B cell (primary cell): ENCODE measurements at regions not wholly inside any gene's neighbourhood (a gene's known extent, or its start where the extent isn't known, plus 50 kb on each side); places are given as distances from the start of the nearest gene placed in this dataset.
A peak's percentile ranks its signal among the peaks of the same experiment; 100 is the strongest.

Experiments used
- ATAC-seq: fragments of 200-7000 bp; cut with Tn5 transposase; one replicate; pipeline ENCODE4 v1.10.0; 2021; ENCODE audit warnings: low read depth, mild to moderate bottlenecking, moderate number of reproducible peaks, moderate library complexity
- CTCF ChIA-PET: fragments of 350-600 bp; sonication (Branson Sonifier 250); formaldehyde crosslinking; loops from one replicate; lab custom pipeline; 2021; ENCODE audit warnings: antibody characterized with exemption, inconsistent platforms; lab: Charles Lee
- POLR2A ChIA-PET: fragments of 350-600 bp; sonication (Branson Sonifier 250); formaldehyde crosslinking; loops from one replicate; lab custom pipeline; 2021; ENCODE audit warnings: antibody characterized with exemption; lab: Charles Lee
- DNase-seq: peaks from one replicate; pipeline ENCODE4 v3.0.0; 2013
- H2AFZ ChIP-seq: 2 replicates; pipeline ENCODE4 v1.6.1; 2012; ENCODE audit warnings: mild to moderate bottlenecking, low read depth, low read length; ENCODE audit not compliant: insufficient read depth, poor library complexity, severe bottlenecking
- H3K27ac ChIP-seq, 2 donors: 1 replicate in 1 of 2; 2 replicates in 1 of 2; pipeline ENCODE4 v1.5.1; 2012 to 2013; ENCODE audit warnings: low read length in 2 of 2, mild to moderate bottlenecking in 2 of 2, moderate library complexity in 1 of 2
- H3K27me3 ChIP-seq, 4 experiments: fragments of 200-600 bp in 1 of 4; sonication (generic) in 1 of 4; replicated peaks in 1 of 4; 1 replicate in 2 of 4; 2 replicates in 2 of 4; pipeline versions ENCODE4 v1.6.1 to v1.7.0; 2013 to 2016; ENCODE audit warnings: low read length in 3 of 4, mild to moderate bottlenecking in 2 of 4, mixed read lengths in 1 of 4, moderate library complexity in 1 of 4; ENCODE audit not compliant: insufficient read depth in 4 of 4, control insufficient read depth in 3 of 4; ENCODE audit errors: control extremely low read depth in 1 of 4
- H3K36me3 ChIP-seq, 2 experiments: replicated peaks in 1 of 2; 1 replicate in 1 of 2; 2 replicates in 1 of 2; pipeline versions ENCODE4 v1.6.1 to v1.7.1; 2013; ENCODE audit warnings: low read length in 1 of 2; ENCODE audit not compliant: insufficient read depth in 2 of 2, control insufficient read depth in 1 of 2; ENCODE audit errors: control extremely low read depth in 1 of 2, extremely low read depth in 1 of 2
- H3K4me1 ChIP-seq, 2 donors: fragments of 200-600 bp in 1 of 2; sonication (generic) in 1 of 2; 1 replicate in 1 of 2; 2 replicates in 1 of 2; pipeline versions ENCODE4 v1.5.1 to v1.6.1; 2013 to 2017; ENCODE audit warnings: low read length in 2 of 2; ENCODE audit not compliant: control insufficient read depth in 2 of 2, insufficient read depth in 2 of 2
- H3K4me2 ChIP-seq: replicated peaks from 2 replicates; pipeline ENCODE3; 2012; ENCODE audit warnings: mild to moderate bottlenecking, low read depth, low read length; ENCODE audit not compliant: poor library complexity, severe bottlenecking
- H3K4me3 ChIP-seq, 5 experiments: fragments of 200-600 bp in 1 of 5; sonication (generic) in 1 of 5; 1 replicate in 3 of 5; 2 replicates in 2 of 5; pipeline versions ENCODE4 v1.5.1 to v1.7.0; 2011 to 2016; ENCODE audit warnings: low read length in 4 of 5, mild to moderate bottlenecking in 4 of 5, low read depth in 2 of 5, control low read depth in 1 of 5, moderate library complexity in 1 of 5; ENCODE audit not compliant: insufficient read depth in 1 of 5; ENCODE audit errors: control extremely low read depth in 1 of 5, extremely low read depth in 1 of 5
- H3K79me2 ChIP-seq: fragments of 200-600 bp; sonication (generic); one replicate; pipeline ENCODE4 v1.6.0; 2016; ENCODE audit warnings: low read length; ENCODE audit not compliant: control insufficient read depth, insufficient read depth
- H3K9ac ChIP-seq: fragments of 200-600 bp; sonication (generic); 2 replicates; pipeline ENCODE4 v1.6.1; 2017; ENCODE audit warnings: mild to moderate bottlenecking, low read length, moderate library complexity
- H3K9me3 ChIP-seq, 3 donors: one replicate each; pipeline versions ENCODE4 v1.6.1 to v1.7.1; 2013; ENCODE audit warnings: low read length in 2 of 3; ENCODE audit not compliant: control insufficient read depth in 2 of 3, insufficient read depth in 1 of 3; ENCODE audit errors: control extremely low read depth in 1 of 3
- H4K20me1 ChIP-seq: 2 replicates; pipeline ENCODE4 v1.6.0; 2012; ENCODE audit warnings: mild to moderate bottlenecking, low read length; ENCODE audit not compliant: insufficient read depth, control insufficient read depth, poor library complexity, severe bottlenecking
- H3K27ac Mint-ChIP-seq: one replicate; pipeline ENCODE4 v1.8.0; 2021; ENCODE audit warnings: mixed read lengths
- H3K27me3 Mint-ChIP-seq: one replicate; pipeline ENCODE4 v1.8.0; 2021; ENCODE audit warnings: mixed read lengths
- H3K4me1 Mint-ChIP-seq: one replicate; pipeline ENCODE4 v1.8.0; 2021; ENCODE audit warnings: mixed read lengths
- H3K4me3 Mint-ChIP-seq: one replicate; pipeline ENCODE4 v1.8.0; 2021; ENCODE audit warnings: mixed read lengths
- H3K9me3 Mint-ChIP-seq: one replicate; pipeline ENCODE4 v1.8.0; 2022; ENCODE audit warnings: mixed read lengths; ENCODE audit not compliant: insufficient read depth
- CTCF ChIP-seq: fragments of 200-600 bp; IDR thresholded peaks from one replicate; pipeline ENCODE4 v1.8.0; 2022; ENCODE audit warnings: antibody characterized with exemption, mild to moderate bottlenecking
- EZH2 ChIP-seq: IDR thresholded peaks from 2 replicates; pipeline ENCODE4 v1.6.1; 2012; ENCODE audit warnings: borderline replicate concordance, low read depth, mild to moderate bottlenecking, moderate library complexity, low read length; ENCODE audit not compliant: insufficient read depth, poor library complexity, severe bottlenecking
- WGBS: methylation state at CpG from one replicate; pipeline ENCODE4 v1.1.5; 2013; ENCODE audit warnings: missing lambda C conversion rate; ENCODE audit not compliant: insufficient coverage; 5-methylcytosine and 5-hydroxymethylcytosine counted together
- intact Hi-C: fragments of 100-400 bp; cut with micrococcal nuclease; formaldehyde crosslinking; loops from one replicate; pipeline ENCODE4 v1.10.0; 2022

- H2AFZ ChIP-seq, result peak overlapping the region; percentile 53
- intact Hi-C loops, result loop anchor here (2.0 to 5.0 kb wide), 3 partner anchors 71 to 521 kb away; partner anchors contain the start of gene KLF12
- no peaks in the 10 kb centered on the region for H3K9me3 ChIP-seq
- Mint-ChIP-seq H3K4me1 (peaks cover 71% of the 10 kb centered on the region), H3K27me3 (no peaks in the 10 kb centered on the region), H3K27ac (peak overlapping the region; percentile 94), H3K4me3 (peak overlapping the region; percentile 78), H3K9me3 (no peaks in the 10 kb centered on the region)
- peaks cover 1 to 4% of the 10 kb centered on the region in 2 experiments for H3K36me3 ChIP-seq
- TF ChIP-seq EZH2 (no peak), CTCF (no peak)
- H3K4me3 ChIP-seq, result peak overlapping the region in 4 of 5 experiments; percentile 0 to 43 (median 16)
- ChIA-PET CTCF (interaction anchor here (0.5 to 3.8 kb wide), 6 partner anchors 9 to 1454 kb away, joined by 3 to 62 read pairs (median 4); no protein-coding TSS in a partner anchor), POLR2A (interaction anchor here (0.8 to 1.0 kb wide), 2 partner anchors 368 to 370 kb away, joined by 3 to 5 read pairs; partner anchors contain the start of gene KLF12)
- peak overlapping the region; percentile 21 for H3K9ac ChIP-seq
- no peaks in the 10 kb centered on the region for H4K20me1 ChIP-seq
- DNase-seq, result peak; percentile 65
- peaks cover 51 to 60% of the 10 kb centered on the region in 2 donors for H3K4me1 ChIP-seq
- H3K79me2 ChIP-seq, result no peaks in the 10 kb centered on the region
- peak overlapping the region; percentile 56 for H3K4me2 ChIP-seq
- WGBS, result 11% methylated on average over 8 of the region's 12 CpGs
- no peaks in the 10 kb centered on the region for H3K27me3 ChIP-seq
- ATAC-seq, result peak; percentile 79
- peak overlapping the region; percentile 83 to 92 for H3K27ac ChIP-seq
These were observed 368.4 kb downstream of the KLF12 start for GRCh38 chr13:73765651-73766384.

GRCh38 chr13:73759434-73759833, 374.8 kb downstream of the KLF12 start:
- POLR2A ChIA-PET, result no interaction called here
- peaks cover 1 to 3% of the 10 kb centered on the region in 2 experiments for H3K36me3 ChIP-seq
- WGBS, result 83% methylated on average over 2 of the region's 5 CpGs
- H2AFZ ChIP-seq, result no peak overlapping the region
- peaks cover 2% of the 10 kb centered on the region for H4K20me1 ChIP-seq
- no peaks in the 10 kb centered on the region for H3K9me3 Mint-ChIP-seq
- intact Hi-C loops, result loop anchor here (10.0 kb wide), 1 partner anchor 1595 kb away; no protein-coding TSS in a partner anchor
- no peak overlapping the region for H3K4me3 Mint-ChIP-seq
- peaks cover 30% of the 10 kb centered on the region for H3K4me1 Mint-ChIP-seq
- H3K9ac ChIP-seq, result no peak overlapping the region
- TF ChIP-seq CTCF, result no peak
- TF ChIP-seq EZH2, result no peak
- no peak overlapping the region for H3K27ac Mint-ChIP-seq
- no peak overlapping the region for H3K27ac ChIP-seq
- H3K9me3 ChIP-seq, result no peaks in the 10 kb centered on the region
- CTCF ChIA-PET, result interaction anchor here (1.3 to 4.9 kb wide), 3 partner anchors 8 to 527 kb away, joined by 4 to 62 read pairs (median 4); no protein-coding TSS in a partner anchor
- H3K4me2 ChIP-seq, result no peak overlapping the region
- ATAC-seq (no peak), DNase-seq (no peak)
- H3K4me3 ChIP-seq, result no peak overlapping the region
- H3K27me3 ChIP-seq, result no peaks in the 10 kb centered on the region
- H3K4me1 ChIP-seq, result peaks cover 21 to 23% of the 10 kb centered on the region in 2 donors
- no peaks in the 10 kb centered on the region for H3K27me3 Mint-ChIP-seq
- no peaks in the 10 kb centered on the region for H3K79me2 ChIP-seq
